Forelimb muscle (tissue), 1 donor: ENCODE measurements at regions not wholly inside any gene's neighbourhood (a gene's known extent, or its start where the extent isn't known, plus 50 kb on each side); places are given as distances from the start of the nearest gene placed in this dataset.

Experiments
- DNase-seq: peaks from one replicate; pipeline ENCODE4 v3.0.0-alpha.2; 2013; ENCODE audit warnings: low read depth

GRCh38 chr18:45565280-45565970 is 49.9 kb upstream of the SLC14A2 start:
- DNase-seq, result no peak
